Adipocyte (in vitro differentiated cells): ENCODE measurements at regions not wholly inside any gene's neighbourhood (a gene's known extent, or its start where the extent isn't known, plus 50 kb on each side); places are given as distances from the start of the nearest gene placed in this dataset.

Source experiments
- DNase-seq: peaks from one replicate; pipeline ENCODE4 v3.0.0-alpha.2; 2015; ENCODE audit warnings: low read depth
- H3K27me3 ChIP-seq: replicated peaks from 2 replicates; pipeline ENCODE4 v1.7.0; 2013; ENCODE audit warnings: mild to moderate bottlenecking, low read length, moderate library complexity; ENCODE audit not compliant: control insufficient read depth, insufficient read depth
- H3K36me3 ChIP-seq: 2 replicates; pipeline ENCODE4 v1.7.0; 2013; ENCODE audit warnings: low read length, mild to moderate bottlenecking, moderate library complexity; ENCODE audit not compliant: control insufficient read depth, insufficient read depth, severe bottlenecking
- H3K4me1 ChIP-seq: 2 replicates; pipeline ENCODE4 v1.7.0; 2013; ENCODE audit warnings: mild to moderate bottlenecking, low read length, moderate library complexity; ENCODE audit not compliant: control insufficient read depth, insufficient read depth
- H3K4me3 ChIP-seq: 2 replicates; pipeline ENCODE4 v1.7.0; 2013; ENCODE audit warnings: mild to moderate bottlenecking, low read length, moderate library complexity
- H3K9ac ChIP-seq: 2 replicates; pipeline ENCODE4 v1.7.0; 2013; ENCODE audit warnings: mild to moderate bottlenecking, low read length, moderate library complexity
- H3K9me3 ChIP-seq: 2 replicates; pipeline ENCODE4 v1.7.0; 2013; ENCODE audit warnings: mild to moderate bottlenecking, low read length, moderate library complexity; ENCODE audit not compliant: control insufficient read depth

DNA sequence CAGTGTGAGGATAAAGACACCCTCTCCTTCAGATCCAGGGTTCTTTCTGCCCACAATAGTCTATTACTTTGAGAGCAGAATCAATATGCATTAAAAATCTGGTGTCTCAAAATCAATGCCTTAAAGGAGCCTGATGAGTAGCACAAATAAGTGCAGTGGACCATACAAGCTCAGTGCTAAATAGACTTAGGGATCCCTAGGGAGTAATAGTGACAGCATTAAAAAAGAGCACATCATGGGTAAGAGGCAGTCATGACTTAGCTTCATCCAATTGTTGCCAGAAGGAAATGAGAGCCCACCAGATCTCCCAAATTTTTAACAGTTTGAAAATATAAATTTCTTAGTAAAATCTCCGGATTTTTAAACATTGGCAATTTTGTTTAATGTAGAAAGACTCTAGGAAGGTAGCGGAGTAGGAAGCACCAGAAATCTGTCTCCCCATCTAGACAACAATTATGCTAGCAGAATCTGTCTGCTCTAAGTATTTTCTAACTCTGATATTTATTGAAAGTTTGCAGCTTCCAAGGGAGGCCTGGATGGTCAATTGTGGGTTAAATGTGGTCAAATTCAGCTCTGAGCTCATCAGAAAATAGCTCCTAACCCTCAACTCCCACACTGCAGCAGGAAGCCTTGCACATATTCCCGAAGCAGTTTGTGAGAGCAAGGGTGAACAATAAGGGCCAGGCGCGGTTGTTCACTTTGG, 443.9 kb downstream of the TLE1 start:
- no peak overlapping the region for H3K4me3 ChIP-seq
- H3K4me1 ChIP-seq: no peaks in the 10 kb centered on the region
- DNase-seq: no peak
- no peaks in the 10 kb centered on the region for H3K27me3 ChIP-seq
- no peaks in the 10 kb centered on the region for H3K36me3 ChIP-seq
- no peak overlapping the region for H3K9ac ChIP-seq
- H3K9me3 ChIP-seq: peaks cover 23% of the 10 kb centered on the region

DNA sequence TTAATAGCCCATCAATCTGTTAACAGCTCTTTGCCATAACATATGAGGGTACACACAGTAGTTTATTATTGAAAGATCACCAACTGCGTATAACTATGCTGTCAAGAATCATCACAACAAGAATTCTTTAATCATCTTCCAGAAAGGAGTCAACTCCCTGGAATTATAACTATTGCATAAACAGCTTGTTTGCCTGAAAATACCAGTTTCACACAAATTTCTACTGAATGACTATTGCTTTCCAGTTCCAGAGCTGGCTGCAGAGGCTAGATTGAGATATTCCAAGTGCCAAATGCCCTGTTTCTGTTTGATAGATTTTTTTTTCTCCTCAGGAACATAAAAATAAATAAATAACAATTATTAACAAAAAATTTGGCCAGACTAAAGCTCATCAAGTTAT, 444.7 kb downstream of the TLE1 start:
- H3K36me3 ChIP-seq: no peaks in the 10 kb centered on the region
- H3K27me3 ChIP-seq: no peaks in the 10 kb centered on the region
- peak; percentile 61 for DNase-seq
- no peak overlapping the region for H3K9ac ChIP-seq
- peaks cover 15% of the 10 kb centered on the region for H3K9me3 ChIP-seq
- no peaks in the 10 kb centered on the region for H3K4me1 ChIP-seq
- H3K4me3 ChIP-seq: no peak overlapping the region

DNA sequence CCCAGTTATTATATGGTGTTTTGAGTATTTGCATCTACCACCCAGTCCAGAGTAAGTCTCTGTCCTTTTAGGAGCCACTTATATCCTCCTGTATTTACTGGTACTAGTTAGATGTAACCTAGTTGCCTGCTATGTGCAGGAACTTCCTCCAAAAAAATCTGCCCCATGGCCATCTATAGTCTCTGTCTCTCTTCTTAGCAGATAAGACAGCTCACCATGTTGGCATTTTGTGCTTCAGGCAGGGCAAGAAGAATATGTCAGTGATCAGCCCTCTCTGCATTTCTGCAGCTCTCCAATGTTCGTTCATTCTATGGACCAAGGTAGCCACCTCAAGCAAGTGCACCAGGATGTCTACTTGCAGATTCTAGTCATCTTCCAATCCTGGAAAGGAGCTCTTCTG, 446.5 kb downstream of the TLE1 start:
- no peaks in the 10 kb centered on the region for H3K27me3 ChIP-seq
- no peak overlapping the region for H3K4me3 ChIP-seq
- no peak for DNase-seq
- H3K9me3 ChIP-seq: peaks cover 3% of the 10 kb centered on the region
- H3K4me1 ChIP-seq: no peaks in the 10 kb centered on the region
- no peaks in the 10 kb centered on the region for H3K36me3 ChIP-seq
- H3K9ac ChIP-seq: no peak overlapping the region

DNA sequence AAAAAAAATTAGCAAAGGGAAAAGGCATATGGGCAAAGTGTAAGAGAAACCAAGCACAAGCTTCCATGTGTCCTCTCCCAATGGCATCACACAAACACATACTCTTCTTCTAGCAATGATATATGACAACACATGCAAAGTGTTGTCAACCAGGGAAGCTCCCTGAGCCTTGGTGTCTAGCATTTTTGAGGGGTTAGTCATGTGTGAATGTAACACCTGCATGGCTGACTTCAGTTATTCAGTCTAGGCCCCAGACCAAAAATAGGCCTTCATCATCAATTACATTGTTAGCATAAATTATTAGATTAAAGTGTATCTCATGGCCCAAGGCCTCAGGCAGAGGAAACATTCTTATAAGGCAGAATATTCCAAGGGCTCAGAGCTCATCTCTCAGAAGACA, 450.0 kb downstream of the TLE1 start:
- Histone ChIP-seq H3K27me3 (no peaks in the 10 kb centered on the region), H3K9ac (no peak overlapping the region), H3K4me1 (no peaks in the 10 kb centered on the region), H3K36me3 (no peaks in the 10 kb centered on the region), H3K4me3 (no peak overlapping the region), H3K9me3 (no peaks in the 10 kb centered on the region)
- DNase-seq: no peak

DNA sequence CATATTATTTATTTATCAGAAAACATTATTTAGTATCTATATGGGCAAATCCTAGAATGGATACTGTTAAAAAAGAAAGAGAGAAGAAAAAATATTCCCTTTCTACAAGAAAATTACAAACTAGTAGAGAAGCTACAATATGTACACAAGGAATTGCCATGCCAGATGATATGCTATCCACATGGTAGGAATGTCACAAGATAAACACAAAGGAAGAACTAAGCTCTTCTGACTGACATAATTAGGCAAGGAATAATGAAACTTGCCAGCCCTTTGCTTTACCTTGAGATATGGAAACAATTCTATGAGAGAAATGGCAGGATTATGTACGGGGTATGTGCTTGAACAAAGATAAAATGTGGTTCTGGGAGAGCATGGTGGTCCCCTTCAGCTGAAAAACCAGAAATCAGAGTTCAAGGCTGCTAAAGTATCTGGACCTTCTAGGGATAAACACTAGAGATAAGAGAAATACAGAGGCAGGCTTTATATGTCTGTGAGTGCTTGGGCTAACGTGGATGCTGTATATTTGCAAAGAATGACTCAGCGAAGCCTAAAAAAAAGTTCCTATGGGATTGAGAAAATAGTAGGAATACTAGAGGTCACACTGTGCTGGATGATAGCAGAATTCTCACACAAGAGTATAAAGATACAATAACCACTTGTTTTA, 451.6 kb downstream of the TLE1 start:
- Histone ChIP-seq H3K4me3 (no peak overlapping the region), H3K9me3 (no peaks in the 10 kb centered on the region), H3K4me1 (no peaks in the 10 kb centered on the region), H3K9ac (no peak overlapping the region), H3K36me3 (no peaks in the 10 kb centered on the region), H3K27me3 (no peaks in the 10 kb centered on the region)
- DNase-seq: no peak

DNA sequence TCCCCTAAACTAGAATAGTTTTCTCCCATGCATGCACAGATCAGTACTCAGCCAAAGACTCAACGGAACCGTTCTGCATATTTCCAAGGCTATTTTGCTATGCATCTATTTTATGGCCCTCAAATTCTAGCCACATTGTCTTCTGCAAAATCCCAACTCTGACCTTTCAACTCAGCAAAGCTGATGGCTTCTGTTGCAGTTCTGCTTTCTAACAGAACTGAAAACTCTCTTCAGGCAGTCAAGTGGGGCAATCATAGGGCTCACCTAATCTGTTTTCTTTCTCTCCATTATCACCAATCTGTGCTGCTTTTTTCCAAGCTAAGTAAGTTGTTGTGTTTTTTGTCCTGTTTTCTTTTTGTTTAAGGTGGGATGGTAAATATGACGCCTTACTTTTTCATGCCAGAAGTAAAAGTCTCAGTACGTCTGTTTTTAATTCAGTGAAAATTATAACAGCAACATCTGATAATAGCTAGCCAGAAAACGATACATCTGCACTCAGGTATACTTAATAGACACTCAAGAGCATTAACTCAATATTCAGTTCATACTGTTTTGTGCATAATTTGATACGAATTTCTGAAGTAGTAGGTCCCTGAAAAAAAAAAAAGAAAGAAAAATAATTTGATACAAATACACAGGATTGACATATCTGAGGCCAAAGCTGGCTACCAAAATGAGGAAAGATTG, 454.3 kb downstream of the TLE1 start:
- H3K4me1 ChIP-seq: no peaks in the 10 kb centered on the region

DNA sequence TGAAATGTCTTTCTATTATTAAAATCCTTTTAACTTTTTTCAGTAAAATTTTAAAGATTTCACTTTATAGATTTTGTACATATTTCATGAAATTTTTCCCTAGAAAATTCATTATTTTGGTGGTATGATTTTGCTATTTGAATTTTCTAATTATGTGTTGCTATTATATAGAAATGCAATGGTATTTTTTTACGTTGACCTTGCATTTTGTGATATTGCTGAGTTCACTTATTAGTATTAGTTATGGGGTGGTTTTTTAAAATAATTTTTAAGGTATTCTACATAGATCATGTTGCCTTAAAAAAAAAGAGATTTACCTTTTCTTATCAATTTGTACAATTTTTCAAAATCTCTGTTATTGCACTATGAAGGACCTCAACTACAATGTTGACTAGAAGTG, 458.3 kb downstream of the TLE1 start:
- no peak overlapping the region for H3K4me3 ChIP-seq
- no peaks in the 10 kb centered on the region for H3K4me1 ChIP-seq
- H3K27me3 ChIP-seq: no peaks in the 10 kb centered on the region
- H3K36me3 ChIP-seq: no peaks in the 10 kb centered on the region
- no peak for DNase-seq
- no peak overlapping the region for H3K9ac ChIP-seq
- no peaks in the 10 kb centered on the region for H3K9me3 ChIP-seq

More for the DNA sequence above, 454.3 kb downstream of the TLE1 start:
- no peak for DNase-seq
- Histone ChIP-seq H3K36me3 (no peaks in the 10 kb centered on the region), H3K4me3 (no peak overlapping the region), H3K9me3 (no peaks in the 10 kb centered on the region), H3K27me3 (no peaks in the 10 kb centered on the region), H3K9ac (no peak overlapping the region)

DNA sequence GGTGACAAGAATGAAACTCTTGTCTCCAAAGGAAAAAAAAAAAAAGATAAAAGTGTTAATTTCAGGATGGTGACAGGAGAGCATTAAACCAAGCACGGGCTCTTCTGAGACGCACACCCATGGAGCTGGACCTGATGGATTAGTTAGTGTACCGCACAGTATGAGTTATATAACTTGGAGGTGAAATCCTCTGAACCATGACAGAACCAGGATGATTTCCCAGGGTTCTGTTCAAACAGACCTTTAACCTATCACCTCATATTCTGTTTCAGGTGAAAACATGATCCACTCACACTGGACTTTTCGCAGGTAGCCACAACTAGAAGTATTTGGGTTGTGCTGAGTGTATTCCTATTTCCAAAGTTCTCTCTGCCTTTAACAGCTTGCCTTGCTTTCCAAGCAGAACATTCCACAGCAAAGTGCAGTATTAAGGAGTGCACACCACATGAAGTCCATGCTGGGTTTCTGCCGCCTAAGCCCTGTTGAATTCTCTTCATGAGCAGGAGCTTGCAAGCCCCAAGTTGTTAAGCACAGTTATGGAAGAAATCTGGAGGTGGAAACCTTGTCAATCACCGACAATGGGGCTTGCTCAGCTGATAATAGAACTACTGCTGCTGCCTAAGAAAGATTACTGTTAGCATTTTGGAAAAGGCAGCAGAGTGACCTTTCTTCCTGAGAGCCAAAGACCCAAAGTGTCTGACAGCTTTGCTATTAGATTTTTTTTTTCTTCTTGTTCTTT, 461.7 kb downstream of the TLE1 start:
- Histone ChIP-seq H3K36me3 (no peaks in the 10 kb centered on the region), H3K4me1 (no peaks in the 10 kb centered on the region), H3K4me3 (no peak overlapping the region), H3K27me3 (no peaks in the 10 kb centered on the region), H3K9me3 (no peaks in the 10 kb centered on the region), H3K9ac (no peak overlapping the region)
- DNase-seq: no peak

DNA sequence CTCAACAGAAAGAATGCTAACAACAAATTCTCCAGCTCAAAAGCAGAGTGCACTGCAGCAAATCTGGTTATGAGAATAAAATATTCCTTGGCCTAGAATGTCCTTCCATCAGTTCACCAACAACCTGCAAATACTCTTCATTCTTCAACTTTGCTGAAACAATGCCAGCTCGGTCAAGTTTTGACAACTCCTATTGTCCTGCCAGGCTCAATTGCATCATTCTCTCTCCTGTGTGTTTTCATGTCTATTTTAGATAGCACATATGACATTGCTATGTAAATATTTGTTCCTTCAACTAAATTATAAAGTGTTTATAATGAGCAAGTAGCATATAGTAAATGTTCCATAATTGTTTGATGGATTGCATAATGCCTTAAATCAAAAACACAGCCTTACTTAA, 463.8 kb downstream of the TLE1 start:
- peak; percentile 42 for DNase-seq
- no peaks in the 10 kb centered on the region for H3K27me3 ChIP-seq
- no peaks in the 10 kb centered on the region for H3K9me3 ChIP-seq
- no peak overlapping the region for H3K4me3 ChIP-seq
- H3K4me1 ChIP-seq: no peaks in the 10 kb centered on the region
- no peak overlapping the region for H3K9ac ChIP-seq
- no peaks in the 10 kb centered on the region for H3K36me3 ChIP-seq

DNA sequence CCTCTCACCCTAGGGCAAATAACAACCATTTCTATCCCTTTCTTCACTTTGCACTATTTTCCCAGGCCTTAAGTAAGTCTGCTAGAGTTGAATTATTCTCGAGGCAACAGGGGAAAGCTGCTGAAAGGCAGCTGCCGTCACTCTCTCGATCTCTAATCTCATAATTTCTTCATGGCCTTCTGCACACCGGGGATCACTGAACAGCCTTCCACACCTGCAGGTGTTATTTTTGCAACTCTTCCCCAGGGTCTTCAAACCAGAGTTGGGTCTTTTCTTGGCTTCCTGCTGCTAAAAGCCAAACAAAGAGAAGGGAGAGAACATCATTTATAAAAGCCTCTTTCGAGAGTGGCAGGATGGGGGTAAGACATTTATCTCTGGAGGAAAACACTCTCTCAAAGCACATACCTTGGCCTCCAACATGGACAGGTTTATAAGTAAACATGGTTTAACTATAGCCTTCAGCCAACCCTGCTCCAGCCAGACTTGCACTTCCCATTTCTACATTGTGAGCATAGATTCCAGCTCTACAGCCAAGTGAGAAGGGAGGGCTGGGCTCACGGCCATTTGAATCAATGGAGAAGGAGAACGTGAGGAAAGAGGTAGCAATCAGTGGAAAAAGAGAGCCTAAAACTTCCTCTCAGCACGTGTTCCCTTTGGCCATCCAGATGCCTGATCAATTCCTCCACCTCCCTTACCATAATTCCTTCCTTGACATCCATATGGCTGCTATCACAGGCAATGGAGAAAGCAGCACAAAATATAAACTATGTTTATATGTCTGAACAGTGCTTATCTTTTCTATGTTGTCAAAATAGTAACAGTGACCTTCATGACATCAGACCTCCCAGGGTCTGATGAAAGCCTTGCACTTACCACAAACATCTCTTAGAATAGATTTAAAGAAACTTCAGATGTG, 464.9 kb downstream of the TLE1 start:
- H3K4me1 ChIP-seq: no peaks in the 10 kb centered on the region
- DNase-seq: no peak
- no peak overlapping the region for H3K9ac ChIP-seq
- no peaks in the 10 kb centered on the region for H3K9me3 ChIP-seq
- H3K27me3 ChIP-seq: no peaks in the 10 kb centered on the region
- H3K4me3 ChIP-seq: no peak overlapping the region
- H3K36me3 ChIP-seq: no peaks in the 10 kb centered on the region
